Aorta (tissue), 5 donors: ENCODE measurements at regions not wholly inside any gene's neighbourhood (a gene's known extent, or its start where the extent isn't known, plus 50 kb on each side); places are given as distances from the start of the nearest gene placed in this dataset.

Source experiments
- ATAC-seq: fragments of 200-7000 bp; cut with Tn5 transposase; one replicate; pipeline ENCODE4 v1.9.1; 2022; ENCODE audit warnings: moderate library complexity; ENCODE audit not compliant: low FRiP score
- DNase-seq, 2 donors: peaks; one replicate each; pipeline ENCODE4 v3.0.0-alpha.2; 2020
- H3K27ac ChIP-seq, 2 donors: one replicate each; pipeline ENCODE4 v1.5.1; 2013; ENCODE audit warnings: low read length in 2 of 2, mild to moderate bottlenecking in 2 of 2, moderate library complexity in 2 of 2, control low read depth in 1 of 2, inconsistent platforms in 1 of 2, low read depth in 1 of 2
- H3K27me3 ChIP-seq, 2 donors: one replicate each; pipeline ENCODE4 v1.6.1; 2013; ENCODE audit warnings: control low read depth in 1 of 2, low read length in 1 of 2, mild to moderate bottlenecking in 1 of 2, moderate library complexity in 1 of 2; ENCODE audit not compliant: insufficient read depth in 2 of 2, control insufficient read depth in 1 of 2
- H3K36me3 ChIP-seq, 2 donors: one replicate each; pipeline ENCODE4 v1.6.1; 2013; ENCODE audit warnings: control low read depth in 1 of 2, low read length in 1 of 2, mild to moderate bottlenecking in 1 of 2; ENCODE audit not compliant: insufficient read depth in 2 of 2, control insufficient read depth in 1 of 2
- H3K4me1 ChIP-seq, 2 donors: one replicate each; pipeline ENCODE4 v1.6.1; 2013; ENCODE audit warnings: low read length in 2 of 2, control low read depth in 1 of 2, mild to moderate bottlenecking in 1 of 2, moderate library complexity in 1 of 2; ENCODE audit not compliant: insufficient read depth in 2 of 2, control insufficient read depth in 1 of 2
- H3K4me3 ChIP-seq, 2 donors: one replicate each; pipeline ENCODE4 v1.5.1; 2013; ENCODE audit warnings: low read length in 2 of 2, control low read depth in 1 of 2, mild to moderate bottlenecking in 1 of 2
- H3K9me3 ChIP-seq: one replicate; pipeline ENCODE4 v1.6.1; 2013; ENCODE audit warnings: mild to moderate bottlenecking, low read length; ENCODE audit not compliant: control insufficient read depth
- WGBS, 2 donors: extraction: QIAGEN DNeasy Blood & Tissue Kit; methylation state at CpG; one replicate each; pipeline ENCODE4 v1.1.7; 2013; 5-methylcytosine and 5-hydroxymethylcytosine counted together
- intact Hi-C, 2 donors: fragments of 100-400 bp; cut with DNase I; formaldehyde crosslinking; loops; one replicate each; pipeline versions ENCODE4 v1.14.2 to v1.15.0; 2022
- donor health status: healthy with polysubstance abuse.
- donor health status: Bipolar disorder and iron deficiency.
- donor health status: DM: no; HTN: no; CAD: no.
- donor health status: DM: no; HTN: no; CAD: no.
- donor health status: DM: yes; HTN: yes; CAD: no.

DNA sequence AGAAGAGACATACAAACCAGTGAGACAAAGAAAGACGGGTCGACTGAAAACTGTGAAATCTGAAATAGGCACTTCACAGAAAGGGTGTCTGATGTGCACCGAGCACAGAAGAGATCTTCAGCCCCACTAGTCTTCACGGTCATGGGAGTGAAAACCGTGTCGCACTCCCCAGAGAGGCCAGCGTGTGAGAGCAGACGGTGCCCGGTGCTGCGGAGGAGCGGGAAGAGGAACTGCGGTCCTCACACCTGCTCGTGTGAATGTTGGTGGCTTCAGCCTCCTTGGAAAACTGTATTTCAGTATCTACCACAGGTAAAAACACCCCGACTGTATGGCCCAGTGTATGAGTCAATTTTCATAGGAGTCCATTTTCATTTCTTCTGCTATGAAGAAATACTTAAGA, 382.9 kb downstream of the BRD1 start:
- ATAC-seq: no peak
- no peaks in the 10 kb centered on the region for H3K4me1 ChIP-seq
- no peak overlapping the region for H3K4me3 ChIP-seq
- H3K27ac ChIP-seq: no peak overlapping the region
- peak in 1 of 2 donors; percentile 51 for DNase-seq
- intact Hi-C loops: no loop called here
- no peaks in the 10 kb centered on the region for H3K27me3 ChIP-seq
- H3K36me3 ChIP-seq: no peaks in the 10 kb centered on the region
- 79 to 87% methylated on average over 14 of the region's 14 CpGs for WGBS, 2 donors
- no peaks in the 10 kb centered on the region for H3K9me3 ChIP-seq

DNA sequence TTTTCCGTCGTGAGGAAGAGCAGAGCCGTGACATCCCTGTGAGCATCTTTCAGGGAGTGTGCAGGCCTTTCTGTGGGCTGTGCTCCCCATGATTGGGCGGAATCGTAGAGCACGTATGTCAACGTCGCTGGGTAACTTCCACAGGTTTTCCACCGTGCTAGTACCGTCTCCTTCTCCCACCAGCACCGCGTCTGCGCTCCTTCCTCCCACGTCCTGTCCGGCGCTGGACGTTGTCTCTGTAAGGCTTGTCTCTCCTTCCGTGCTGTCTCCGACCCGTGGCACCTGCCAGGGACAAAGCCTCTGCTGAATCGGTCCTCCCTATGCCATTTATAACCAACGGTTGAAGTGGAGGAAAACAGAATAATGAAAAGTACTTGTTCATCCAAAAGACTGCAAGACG, 386.7 kb downstream of the BRD1 start:
- no peaks in the 10 kb centered on the region for H3K36me3 ChIP-seq
- H3K4me1 ChIP-seq: no peaks in the 10 kb centered on the region
- intact Hi-C loops: no loop called here
- peak in 1 of 2 donors; percentile 70 for DNase-seq
- H3K4me3 ChIP-seq: no peak overlapping the region
- no peaks in the 10 kb centered on the region for H3K27me3 ChIP-seq
- H3K27ac ChIP-seq: no peak overlapping the region
- no peaks in the 10 kb centered on the region for H3K9me3 ChIP-seq
- 85 to 87% methylated on average over 23 of the region's 23 CpGs for WGBS, 2 donors
- no peak for ATAC-seq

GRCh38 chr22:49439373-49439772, 388.3 kb downstream of the BRD1 start:
- no peaks in the 10 kb centered on the region for H3K4me1 ChIP-seq
- DNase-seq: no peak
- H3K36me3 ChIP-seq: no peaks in the 10 kb centered on the region
- no peak overlapping the region for H3K4me3 ChIP-seq
- no peaks in the 10 kb centered on the region for H3K27me3 ChIP-seq
- intact Hi-C loops: no loop called here
- 78 to 86% methylated on average over 10 of the region's 10 CpGs for WGBS, 2 donors
- H3K9me3 ChIP-seq: peaks cover 2% of the 10 kb centered on the region
- ATAC-seq: no peak
- H3K27ac ChIP-seq: no peak overlapping the region

- intact Hi-C loops: no loop called here
- Histone ChIP-seq H3K4me3 (no peak overlapping the region), H3K4me1 (no peaks in the 10 kb centered on the region), H3K27me3 (no peaks in the 10 kb centered on the region), H3K27ac (no peak overlapping the region), H3K36me3 (no peaks in the 10 kb centered on the region), H3K9me3 (peaks cover 6% of the 10 kb centered on the region)
- ATAC-seq (no peak), DNase-seq (peak in 1 of 2 donors; percentile 70)
- WGBS, 2 donors: 78 to 79% methylated on average over 16 of the region's 16 CpGs
Observed at GRCh38 chr22:49437956-49438355, 389.7 kb downstream of the BRD1 start.

DNA sequence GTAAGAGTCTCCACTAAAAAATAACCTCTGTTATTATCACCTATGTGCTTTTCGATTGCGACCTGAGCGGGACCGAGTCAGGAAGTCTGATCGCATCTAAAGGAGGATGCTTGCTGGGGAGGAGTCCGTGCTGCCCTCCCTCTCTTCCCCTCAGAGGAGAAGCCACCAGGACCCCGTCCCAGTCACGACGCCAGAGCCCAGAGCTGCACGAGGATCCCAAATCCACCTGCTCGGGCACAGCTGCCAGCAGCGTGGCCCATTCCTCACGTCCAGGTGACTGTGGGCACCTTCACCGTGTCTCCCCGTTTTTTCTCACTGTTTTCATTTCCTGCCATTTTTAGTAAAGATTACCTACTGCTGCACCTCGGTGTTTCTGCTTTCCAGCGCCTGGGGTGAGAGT, 390.3 kb downstream of the BRD1 start:
- intact Hi-C loops: no loop called here
- H3K9me3 ChIP-seq: peaks cover 6% of the 10 kb centered on the region
- H3K27me3 ChIP-seq: no peaks in the 10 kb centered on the region
- no peaks in the 10 kb centered on the region for H3K36me3 ChIP-seq
- ATAC-seq (no peak), DNase-seq (no peak)
- no peak overlapping the region for H3K4me3 ChIP-seq
- H3K4me1 ChIP-seq: no peaks in the 10 kb centered on the region
- WGBS, 2 donors: 84 to 87% methylated on average over 17 of the region's 17 CpGs
- H3K27ac ChIP-seq: no peak overlapping the region

DNA sequence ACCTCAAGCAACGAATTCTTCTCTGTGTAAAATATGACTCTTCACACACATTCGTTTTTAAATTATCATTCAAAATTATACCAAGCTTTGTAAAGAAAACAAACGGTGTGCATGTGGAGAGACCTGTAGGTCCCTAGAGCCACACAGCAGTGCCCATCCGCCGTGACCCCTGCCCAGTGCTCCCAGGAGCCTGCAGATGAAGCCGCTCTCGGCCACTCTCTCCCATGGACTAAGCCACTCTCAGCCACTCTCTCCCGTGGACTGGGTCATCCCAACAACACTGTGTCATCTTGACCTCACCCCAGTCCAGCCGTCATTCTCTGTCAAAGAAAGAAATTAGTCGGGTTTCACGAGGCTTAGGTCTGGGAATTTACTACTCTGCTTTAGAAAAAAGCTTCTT, 391.6 kb downstream of the BRD1 start:
- no peak for ATAC-seq
- Histone ChIP-seq H3K9me3 (peaks cover 6% of the 10 kb centered on the region), H3K27ac (no peak overlapping the region), H3K36me3 (no peaks in the 10 kb centered on the region), H3K27me3 (no peaks in the 10 kb centered on the region), H3K4me1 (no peaks in the 10 kb centered on the region), H3K4me3 (no peak overlapping the region)
- no peak for DNase-seq
- intact Hi-C loops: no loop called here
- 59 to 65% methylated on average over 11 of the region's 11 CpGs for WGBS, 2 donors

GRCh38 chr22:49435596-49435995, 392.1 kb downstream of the BRD1 start:
- no peaks in the 10 kb centered on the region for H3K4me1 ChIP-seq
- H3K27me3 ChIP-seq: no peaks in the 10 kb centered on the region
- no peaks in the 10 kb centered on the region for H3K36me3 ChIP-seq
- no peak for DNase-seq
- intact Hi-C loops: no loop called here
- H3K27ac ChIP-seq: no peak overlapping the region
- WGBS, 2 donors: 75 to 82% methylated on average over 13 of the region's 13 CpGs
- H3K4me3 ChIP-seq: no peak overlapping the region
- ATAC-seq: no peak
- peaks cover 6% of the 10 kb centered on the region for H3K9me3 ChIP-seq

DNA sequence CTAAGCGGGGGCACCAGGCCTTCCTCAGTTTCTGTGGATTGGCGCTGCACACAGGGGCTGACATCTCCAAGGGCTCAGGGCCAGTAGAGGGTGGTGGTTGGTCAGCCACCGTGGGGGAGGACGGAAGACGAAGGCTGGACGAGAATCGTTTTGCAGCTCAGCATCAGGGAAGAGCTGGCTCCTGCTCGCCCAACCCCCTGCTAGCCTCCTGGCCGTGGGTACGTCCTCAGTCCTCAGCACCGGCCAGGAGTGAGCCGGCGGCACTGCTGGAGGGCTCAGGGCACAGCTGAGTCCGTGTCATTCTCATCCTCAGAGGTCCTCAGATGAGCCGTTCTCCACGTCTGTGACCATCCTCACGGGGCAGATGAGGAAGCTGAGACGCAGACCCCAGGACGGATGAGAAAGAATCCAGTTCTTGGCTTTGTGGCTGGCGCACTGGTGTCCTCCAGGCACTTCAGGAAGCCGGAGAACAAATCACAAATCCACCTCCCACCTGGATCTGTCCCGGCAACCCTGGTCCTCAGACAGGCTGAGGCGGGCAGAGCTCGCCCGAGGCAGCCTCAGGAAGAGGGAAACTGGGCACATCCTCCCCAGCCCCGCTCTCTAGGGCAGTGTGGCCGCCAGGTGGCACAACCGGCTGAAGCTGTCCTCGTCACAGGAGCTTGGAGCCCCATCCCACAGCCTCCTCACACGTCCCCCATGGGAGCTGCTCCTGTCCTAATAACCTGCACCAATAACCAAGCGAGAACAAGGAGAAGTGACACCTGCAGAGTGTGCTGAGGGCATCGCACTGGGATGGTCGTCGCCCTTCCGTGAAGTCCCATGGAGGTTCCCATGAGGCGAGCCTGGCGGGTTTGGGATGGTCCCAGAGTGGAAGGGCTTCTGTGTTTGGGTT, 393.7 kb downstream of the BRD1 start:
- 79 to 85% methylated on average over 34 to 37 of the region's 37 CpGs for WGBS, 2 donors
- Histone ChIP-seq H3K4me1 (no peaks in the 10 kb centered on the region), H3K9me3 (peaks cover 7% of the 10 kb centered on the region), H3K36me3 (no peaks in the 10 kb centered on the region), H3K27me3 (no peaks in the 10 kb centered on the region), H3K27ac (no peak overlapping the region), H3K4me3 (no peak overlapping the region)
- intact Hi-C loops: no loop called here
- ATAC-seq (no peak), DNase-seq (no peak)

DNA sequence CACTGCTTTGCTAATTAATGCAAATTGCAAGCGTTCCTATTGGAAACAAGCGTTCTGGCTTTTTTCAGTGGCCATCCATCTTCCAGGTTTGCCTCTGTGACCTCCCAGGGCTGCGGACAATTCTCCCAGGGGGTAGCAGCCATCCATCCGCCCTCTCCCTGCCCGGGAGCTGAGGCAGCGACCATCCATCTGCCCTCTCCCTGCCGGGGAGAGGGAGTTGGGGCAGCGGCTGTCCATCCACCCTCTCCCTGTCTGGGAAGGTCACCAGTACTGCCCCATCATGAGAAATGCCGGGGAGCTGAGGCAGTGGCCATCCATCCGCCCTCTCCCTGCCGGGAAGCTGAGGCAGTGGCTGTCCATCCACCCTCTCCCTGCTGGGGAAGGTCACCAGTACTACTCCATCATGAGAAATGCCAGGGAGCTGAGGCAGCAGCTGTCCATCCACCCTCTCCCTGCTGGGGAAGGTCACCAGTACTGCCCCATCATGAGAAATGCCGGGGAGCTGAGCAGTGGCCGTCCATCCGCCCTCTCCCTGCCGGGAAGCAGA, 394.7 kb downstream of the BRD1 start:
- no peak for DNase-seq
- ATAC-seq: no peak

More for the DNA sequence above, 394.7 kb downstream of the BRD1 start:
- no peak overlapping the region for H3K4me3 ChIP-seq
- 27 to 33% methylated on average over 11 to 15 of the region's 15 CpGs for WGBS, 2 donors
- H3K27ac ChIP-seq: no peak overlapping the region
- H3K4me1 ChIP-seq: no peaks in the 10 kb centered on the region
- no peaks in the 10 kb centered on the region for H3K36me3 ChIP-seq
- H3K9me3 ChIP-seq: peaks cover 7% of the 10 kb centered on the region
- intact Hi-C loops: no loop called here
- H3K27me3 ChIP-seq: no peaks in the 10 kb centered on the region
